Heart left ventricle (tissue), 13 donors: ENCODE measurements at regions not wholly inside any gene's neighbourhood (a gene's known extent, or its start where the extent isn't known, plus 50 kb on each side); places are given as distances from the start of the nearest gene placed in this dataset.

Source experiments
- CTCF ChIP-seq, 12 donors: fragments of 200-600 bp; sonication (generic) in 4 of 12; IDR thresholded peaks; one replicate each; pipeline versions ENCODE4 v1.5.0 to v1.8.0; 2018 to 2022; ENCODE audit warnings: antibody characterized with exemption in 12 of 12, mild to moderate bottlenecking in 5 of 12
- POLR2A ChIP-seq, 2 donors: fragments of 450-650 bp; IDR thresholded peaks; one replicate each; pipeline ENCODE4 v1.6.1; 2017; ENCODE audit warnings: antibody characterized with exemption in 2 of 2, mild to moderate bottlenecking in 2 of 2, moderate library complexity in 2 of 2
- donor health status: ischemic (EF 13 %, LVEDD 7.1; RV severe dilation, severe dysfunction).
- donor health status: DM: no; HTN: yes; CAD: no.
- donor health status: DM: no; HTN: no; CAD: no.
- donor health status: ischemic (EF 25% LVEDD 6.9; RV normal size, moderate dysfunction).
- donor health status: ischemic (EF 25% LVEDD 5.7; RV mildly dilated, moderate dysfunction).
- donor health status: ischemic (EF 35%, LVEDD 5.7; RV mildly dilated, moderate dysfunction).
- donor health status: nonischemic (EF 11% LVEDD 7.7; RV severe dilation, severe dysfunction).
- donor health status: DM: yes; HTN: yes; CAD: no.
- donor health status: PGD.
- donor health status: ischemic (EF 29% LVEDD 5.4; RV normal size, mild dysfunction).
- donor health status: nonischemic (EF 23%, LVEDD 6.1; RV moderate dilation, normal function).

- TF ChIP-seq CTCF (IDR thresholded peaks at IDR 0.05) (no peak), POLR2A (IDR thresholded peaks at IDR 0.05) (no peak)
Observed at GRCh38 chr2:106577255-106577651, 90.1 kb downstream of the CD8B2 start.
